Cardiac muscle cell (in vitro differentiated cells and primary cell): ENCODE measurements at regions not wholly inside any gene's neighbourhood (a gene's known extent, or its start where the extent isn't known, plus 50 kb on each side); places are given as distances from the start of the nearest gene placed in this dataset.

Experiments used
- DNase-seq, 2 donors: peaks; one replicate each; pipeline versions ENCODE4 v3.0.0 to v3.0.0-alpha.2; 2010 to 2017; ENCODE audit warnings: low read depth in 1 of 2, low spot score in 1 of 2
- H3K27ac ChIP-seq: fragments of 200-600 bp; sonication (generic); 2 replicates; pipeline ENCODE4 v1.5.1; 2016
- H3K27me3 ChIP-seq: fragments of 200-600 bp; sonication (generic); 2 replicates; pipeline ENCODE4 v1.6.0; 2016; ENCODE audit warnings: control low read depth
- H3K36me3 ChIP-seq: fragments of 200-600 bp; sonication (generic); 2 replicates; pipeline ENCODE4 v1.5.1; 2016; ENCODE audit warnings: control low read depth
- H3K4me1 ChIP-seq: fragments of 200-600 bp; sonication (generic); 2 replicates; pipeline ENCODE4 v1.8.1; 2017; ENCODE audit warnings: low read depth, mild to moderate bottlenecking, mixed run types
- H3K4me3 ChIP-seq: fragments of 200-600 bp; sonication (generic); 2 replicates; pipeline ENCODE4 v1.5.1; 2016; ENCODE audit warnings: mild to moderate bottlenecking
- H3K9me3 ChIP-seq: fragments of 200-600 bp; sonication (generic); 2 replicates; pipeline ENCODE4 v1.5.1; 2017; ENCODE audit warnings: low read depth, mild to moderate bottlenecking, control low read depth
- CTCF ChIP-seq: IDR thresholded peaks from 2 replicates; pipeline ENCODE4 v1.5.1; 2012; ENCODE audit warnings: low read depth, mild to moderate bottlenecking, low read length

GRCh38 chr17:79365351-79365750, 245.5 kb downstream of the RBFOX3 start:
- Histone ChIP-seq H3K4me3 (no peak overlapping the region), H3K36me3 (no peaks in the 10 kb centered on the region), H3K27ac (no peak overlapping the region), H3K27me3 (peaks cover 13% of the 10 kb centered on the region), H3K4me1 (no peaks in the 10 kb centered on the region), H3K9me3 (no peaks in the 10 kb centered on the region)
- no peak for TF ChIP-seq CTCF
- DNase-seq: no peak

- Histone ChIP-seq H3K9me3 (no peaks in the 10 kb centered on the region), H3K36me3 (no peaks in the 10 kb centered on the region), H3K4me3 (no peak overlapping the region), H3K27me3 (peaks cover 13% of the 10 kb centered on the region), H3K4me1 (no peaks in the 10 kb centered on the region), H3K27ac (no peak overlapping the region)
- no peak for DNase-seq
- no peak for TF ChIP-seq CTCF
Measured at GRCh38 chr17:79364315-79365094, 246.3 kb downstream of the RBFOX3 start.

GRCh38 chr17:79363552-79364275, 247.1 kb downstream of the RBFOX3 start:
- H3K4me3 ChIP-seq: no peak overlapping the region
- H3K27me3 ChIP-seq: peaks cover 13% of the 10 kb centered on the region
- no peaks in the 10 kb centered on the region for H3K36me3 ChIP-seq
- no peak for TF ChIP-seq CTCF
- H3K9me3 ChIP-seq: no peaks in the 10 kb centered on the region
- no peaks in the 10 kb centered on the region for H3K4me1 ChIP-seq
- DNase-seq: no peak
- no peak overlapping the region for H3K27ac ChIP-seq

- Histone ChIP-seq H3K4me3 (no peak overlapping the region), H3K9me3 (no peaks in the 10 kb centered on the region), H3K36me3 (no peaks in the 10 kb centered on the region), H3K27ac (no peak overlapping the region), H3K4me1 (no peaks in the 10 kb centered on the region), H3K27me3 (peaks cover 13% of the 10 kb centered on the region)
- DNase-seq: no peak
- no peak for TF ChIP-seq CTCF
Measured at GRCh38 chr17:79362772-79363305, 248.0 kb downstream of the RBFOX3 start.

GRCh38 chr17:79361873-79362771, 248.7 kb downstream of the RBFOX3 start:
- Histone ChIP-seq H3K4me1 (no peaks in the 10 kb centered on the region), H3K4me3 (no peak overlapping the region), H3K27ac (no peak overlapping the region), H3K27me3 (peaks cover 13% of the 10 kb centered on the region), H3K9me3 (no peaks in the 10 kb centered on the region), H3K36me3 (no peaks in the 10 kb centered on the region)
- no peak for TF ChIP-seq CTCF
- no peak for DNase-seq
